WTC11 (cell line): ENCODE measurements at regions not wholly inside any gene's neighbourhood (a gene's known extent, or its start where the extent isn't known, plus 50 kb on each side); places are given as distances from the start of the nearest gene placed in this dataset.
A peak's percentile ranks its signal among the peaks of the same experiment; 100 is the strongest.

ENCODE experiments used
- ATAC-seq: fragments of 200-7000 bp; cut with Tn5 transposase; 2 replicates; pipeline ENCODE4 v1.10.0; 2021; ENCODE audit warnings: mild to moderate bottlenecking, moderate library complexity
- CTCF ChIA-PET: fragments of 300-600 bp; sonication (Branson Sonifier 250); formaldehyde crosslinking; loops from one replicate; lab custom pipeline; 2021; ENCODE audit warnings: antibody characterized with exemption; lab: Charles Lee
- POLR2A ChIA-PET: fragments of 350-600 bp; sonication (Branson Sonifier 250); formaldehyde crosslinking; loops from one replicate; lab custom pipeline; 2021; ENCODE audit warnings: antibody characterized with exemption; lab: Charles Lee
- DNase-seq: peaks from one replicate; pipeline ENCODE4 v3.0.0; 2021; ENCODE audit warnings: low spot score
- H3K27ac Mint-ChIP-seq: 2 replicates; pipeline ENCODE4 v1.8.0; 2021; ENCODE audit warnings: mixed read lengths
- H3K27me3 Mint-ChIP-seq: 2 replicates; pipeline ENCODE4 v1.8.0; 2021; ENCODE audit warnings: low read depth, mild to moderate bottlenecking, moderate library complexity, mixed read lengths
- H3K36me3 Mint-ChIP-seq: 2 replicates; pipeline ENCODE4 v1.8.0; 2021; ENCODE audit warnings: mixed read lengths
- H3K4me1 Mint-ChIP-seq: 2 replicates; pipeline ENCODE4 v1.8.0; 2022; ENCODE audit warnings: mixed read lengths
- H3K4me3 Mint-ChIP-seq: 2 replicates; pipeline ENCODE4 v1.8.0; 2021; ENCODE audit warnings: mild to moderate bottlenecking, moderate library complexity, mixed read lengths
- H3K9me3 Mint-ChIP-seq: 2 replicates; pipeline ENCODE4 v1.8.0; 2021; ENCODE audit warnings: mixed read lengths
- ATF1 ChIP-seq: sonication (generic); formaldehyde crosslinking; IDR thresholded peaks from 2 replicates; pipeline ENCODE4 v1.8.1; 2023; ENCODE audit warnings: mild to moderate bottlenecking, moderate library complexity, missing genetic modification reagents
- ATF3 ChIP-seq: sonication (generic); formaldehyde crosslinking; conservative IDR thresholded peaks from 2 replicates; pipeline ENCODE4 v1.8.1; 2022; ENCODE audit warnings: mild to moderate bottlenecking, missing genetic modification reagents
- ATF6 ChIP-seq: sonication (generic); formaldehyde crosslinking; IDR thresholded peaks from 2 replicates; pipeline ENCODE4 v1.8.1; 2023; ENCODE audit warnings: mild to moderate bottlenecking, missing genetic modification reagents
- ETV6 ChIP-seq: sonication (generic); formaldehyde crosslinking; IDR thresholded peaks from 2 replicates; pipeline ENCODE4 v1.8.1; 2022; ENCODE audit warnings: mild to moderate bottlenecking, missing genetic modification reagents
- GRHL2 ChIP-seq: fragments of 250-450 bp; sonication (Bioruptor Pico); IDR thresholded peaks from 2 replicates; pipeline ENCODE4 v1.8.0; 2022; ENCODE audit warnings: mild to moderate bottlenecking, moderate library complexity; ENCODE audit not compliant: insufficient replicate concordance, severe bottlenecking
- JUN ChIP-seq: sonication (generic); formaldehyde crosslinking; IDR thresholded peaks from 2 replicates; pipeline ENCODE4 v1.8.0; 2023; ENCODE audit warnings: mild to moderate bottlenecking, missing genetic modification reagents
- KAT7 ChIP-seq: sonication (generic); formaldehyde crosslinking; IDR thresholded peaks from 2 replicates; pipeline ENCODE4 v1.8.1; 2023; ENCODE audit warnings: missing genetic modification reagents, mild to moderate bottlenecking, borderline replicate concordance
- NFYB ChIP-seq: sonication (generic); formaldehyde crosslinking; conservative IDR thresholded peaks from 2 replicates; pipeline ENCODE4 v1.8.0; 2022; ENCODE audit warnings: low read depth, missing genetic modification reagents
- PREB ChIP-seq: sonication (generic); formaldehyde crosslinking; IDR thresholded peaks from 2 replicates; pipeline ENCODE4 v1.8.1; 2022; ENCODE audit warnings: mild to moderate bottlenecking, missing genetic modification reagents, moderate library complexity, borderline replicate concordance
- SMAD4 ChIP-seq: sonication (generic); formaldehyde crosslinking; IDR thresholded peaks from 2 replicates; pipeline ENCODE4 v1.8.0; 2022; ENCODE audit warnings: mild to moderate bottlenecking, missing genetic modification reagents
- ZNF232 ChIP-seq: sonication (generic); formaldehyde crosslinking; IDR thresholded peaks from 2 replicates; pipeline ENCODE4 v1.8.0; 2022; ENCODE audit warnings: mild to moderate bottlenecking, missing genetic modification reagents
- ZNF317 ChIP-seq: sonication (generic); formaldehyde crosslinking; IDR thresholded peaks from 2 replicates; pipeline ENCODE4 v1.8.1; 2023; ENCODE audit warnings: low read depth, mild to moderate bottlenecking, moderate library complexity, missing genetic modification reagents, borderline replicate concordance
- ZNF512 ChIP-seq: sonication (generic); formaldehyde crosslinking; IDR thresholded peaks from 2 replicates; pipeline ENCODE4 v1.8.1; 2022; ENCODE audit warnings: missing genetic modification reagents, borderline replicate concordance
- TF ChIP-seq, protein P1 (sequence below): sonication (generic); formaldehyde crosslinking; IDR thresholded peaks from 2 replicates; pipeline ENCODE4 v1.8.0; 2022; ENCODE audit warnings: mild to moderate bottlenecking, missing genetic modification reagents
- TF ChIP-seq, protein P2 (sequence below): fragments of 250-450 bp; sonication (Bioruptor Pico); IDR thresholded peaks from 2 replicates; pipeline ENCODE4 v1.9.0; 2021; ENCODE audit warnings: mild to moderate bottlenecking
- TF ChIP-seq, protein P3 (sequence below): sonication (generic); formaldehyde crosslinking; IDR thresholded peaks from 2 replicates; pipeline ENCODE4 v1.8.1; 2023; ENCODE audit warnings: mild to moderate bottlenecking, missing genetic modification reagents, borderline replicate concordance
- TF ChIP-seq, protein P4 (sequence below): sonication (generic); formaldehyde crosslinking; IDR thresholded peaks from 2 replicates; pipeline ENCODE4 v1.8.0; 2022; ENCODE audit warnings: mild to moderate bottlenecking, missing genetic modification reagents
- TF ChIP-seq, protein P5 (sequence below): fragments of 250-450 bp; sonication (Bioruptor Pico); IDR thresholded peaks from 2 replicates; pipeline ENCODE4 v1.9.0; 2021; ENCODE audit warnings: mild to moderate bottlenecking
- TF ChIP-seq, protein P6 (sequence below): sonication (generic); formaldehyde crosslinking; IDR thresholded peaks from 2 replicates; pipeline ENCODE4 v1.8.1; 2023; ENCODE audit warnings: mild to moderate bottlenecking, missing genetic modification reagents, moderate library complexity

DNA sequence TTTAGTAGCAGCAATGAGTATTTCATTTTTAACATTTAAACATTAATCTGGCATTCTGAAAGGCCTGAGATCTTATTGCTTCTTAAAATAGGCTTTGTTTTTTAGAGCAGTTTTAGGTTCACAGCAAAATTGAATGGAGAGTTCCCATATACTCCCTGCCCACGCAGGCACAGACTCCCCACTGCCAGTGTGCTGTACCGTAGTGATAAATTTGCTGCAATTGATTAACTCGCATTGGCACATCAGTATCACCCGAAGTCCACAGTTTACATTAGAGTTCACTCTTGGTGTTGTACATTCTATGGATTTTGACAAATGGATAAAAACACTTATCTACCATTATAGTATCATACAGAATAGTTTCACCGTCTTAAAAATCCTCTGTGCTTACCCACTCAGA, 71.8 kb upstream of the ERRFI1 start:
- TF ChIP-seq, protein P1, sequence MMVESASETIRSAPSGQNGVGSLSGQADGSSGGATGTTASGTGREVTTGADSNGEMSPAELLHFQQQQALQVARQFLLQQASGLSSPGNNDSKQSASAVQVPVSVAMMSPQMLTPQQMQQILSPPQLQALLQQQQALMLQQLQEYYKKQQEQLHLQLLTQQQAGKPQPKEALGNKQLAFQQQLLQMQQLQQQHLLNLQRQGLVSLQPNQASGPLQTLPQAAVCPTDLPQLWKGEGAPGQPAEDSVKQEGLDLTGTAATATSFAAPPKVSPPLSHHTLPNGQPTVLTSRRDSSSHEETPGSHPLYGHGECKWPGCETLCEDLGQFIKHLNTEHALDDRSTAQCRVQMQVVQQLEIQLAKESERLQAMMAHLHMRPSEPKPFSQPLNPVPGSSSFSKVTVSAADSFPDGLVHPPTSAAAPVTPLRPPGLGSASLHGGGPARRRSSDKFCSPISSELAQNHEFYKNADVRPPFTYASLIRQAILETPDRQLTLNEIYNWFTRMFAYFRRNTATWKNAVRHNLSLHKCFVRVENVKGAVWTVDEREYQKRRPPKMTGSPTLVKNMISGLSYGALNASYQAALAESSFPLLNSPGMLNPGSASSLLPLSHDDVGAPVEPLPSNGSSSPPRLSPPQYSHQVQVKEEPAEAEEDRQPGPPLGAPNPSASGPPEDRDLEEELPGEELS (CRISPR knock-in tag), result no peak
- TF ChIP-seq ATF3 (CRISPR knock-in tag), result no peak
- TF ChIP-seq SMAD4, result no peak
- no peak for TF ChIP-seq JUN
- TF ChIP-seq ATF6, result no peak
- TF ChIP-seq, protein P2, sequence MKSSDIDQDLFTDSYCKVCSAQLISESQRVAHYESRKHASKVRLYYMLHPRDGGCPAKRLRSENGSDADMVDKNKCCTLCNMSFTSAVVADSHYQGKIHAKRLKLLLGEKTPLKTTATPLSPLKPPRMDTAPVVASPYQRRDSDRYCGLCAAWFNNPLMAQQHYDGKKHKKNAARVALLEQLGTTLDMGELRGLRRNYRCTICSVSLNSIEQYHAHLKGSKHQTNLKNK, result no peak
- no peak for TF ChIP-seq KAT7 (CRISPR knock-in tag)
- TF ChIP-seq ATF1, result no peak
- TF ChIP-seq PREB (CRISPR knock-in tag), result no peak
- TF ChIP-seq, protein P3, sequence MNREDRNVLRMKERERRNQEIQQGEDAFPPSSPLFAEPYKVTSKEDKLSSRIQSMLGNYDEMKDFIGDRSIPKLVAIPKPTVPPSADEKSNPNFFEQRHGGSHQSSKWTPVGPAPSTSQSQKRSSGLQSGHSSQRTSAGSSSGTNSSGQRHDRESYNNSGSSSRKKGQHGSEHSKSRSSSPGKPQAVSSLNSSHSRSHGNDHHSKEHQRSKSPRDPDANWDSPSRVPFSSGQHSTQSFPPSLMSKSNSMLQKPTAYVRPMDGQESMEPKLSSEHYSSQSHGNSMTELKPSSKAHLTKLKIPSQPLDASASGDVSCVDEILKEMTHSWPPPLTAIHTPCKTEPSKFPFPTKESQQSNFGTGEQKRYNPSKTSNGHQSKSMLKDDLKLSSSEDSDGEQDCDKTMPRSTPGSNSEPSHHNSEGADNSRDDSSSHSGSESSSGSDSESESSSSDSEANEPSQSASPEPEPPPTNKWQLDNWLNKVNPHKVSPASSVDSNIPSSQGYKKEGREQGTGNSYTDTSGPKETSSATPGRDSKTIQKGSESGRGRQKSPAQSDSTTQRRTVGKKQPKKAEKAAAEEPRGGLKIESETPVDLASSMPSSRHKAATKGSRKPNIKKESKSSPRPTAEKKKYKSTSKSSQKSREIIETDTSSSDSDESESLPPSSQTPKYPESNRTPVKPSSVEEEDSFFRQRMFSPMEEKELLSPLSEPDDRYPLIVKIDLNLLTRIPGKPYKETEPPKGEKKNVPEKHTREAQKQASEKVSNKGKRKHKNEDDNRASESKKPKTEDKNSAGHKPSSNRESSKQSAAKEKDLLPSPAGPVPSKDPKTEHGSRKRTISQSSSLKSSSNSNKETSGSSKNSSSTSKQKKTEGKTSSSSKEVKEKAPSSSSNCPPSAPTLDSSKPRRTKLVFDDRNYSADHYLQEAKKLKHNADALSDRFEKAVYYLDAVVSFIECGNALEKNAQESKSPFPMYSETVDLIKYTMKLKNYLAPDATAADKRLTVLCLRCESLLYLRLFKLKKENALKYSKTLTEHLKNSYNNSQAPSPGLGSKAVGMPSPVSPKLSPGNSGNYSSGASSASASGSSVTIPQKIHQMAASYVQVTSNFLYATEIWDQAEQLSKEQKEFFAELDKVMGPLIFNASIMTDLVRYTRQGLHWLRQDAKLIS, result no peak
- no peak for TF ChIP-seq ZNF317 (CRISPR knock-in tag)
- no peak for TF ChIP-seq ETV6 (CRISPR knock-in tag)
- no peak for TF ChIP-seq ZNF512 (CRISPR knock-in tag)
- TF ChIP-seq, protein P4, sequence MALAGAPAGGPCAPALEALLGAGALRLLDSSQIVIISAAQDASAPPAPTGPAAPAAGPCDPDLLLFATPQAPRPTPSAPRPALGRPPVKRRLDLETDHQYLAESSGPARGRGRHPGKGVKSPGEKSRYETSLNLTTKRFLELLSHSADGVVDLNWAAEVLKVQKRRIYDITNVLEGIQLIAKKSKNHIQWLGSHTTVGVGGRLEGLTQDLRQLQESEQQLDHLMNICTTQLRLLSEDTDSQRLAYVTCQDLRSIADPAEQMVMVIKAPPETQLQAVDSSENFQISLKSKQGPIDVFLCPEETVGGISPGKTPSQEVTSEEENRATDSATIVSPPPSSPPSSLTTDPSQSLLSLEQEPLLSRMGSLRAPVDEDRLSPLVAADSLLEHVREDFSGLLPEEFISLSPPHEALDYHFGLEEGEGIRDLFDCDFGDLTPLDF, result no peak
- TF ChIP-seq ZNF232 (CRISPR knock-in tag), result no peak
- TF ChIP-seq, protein P5, sequence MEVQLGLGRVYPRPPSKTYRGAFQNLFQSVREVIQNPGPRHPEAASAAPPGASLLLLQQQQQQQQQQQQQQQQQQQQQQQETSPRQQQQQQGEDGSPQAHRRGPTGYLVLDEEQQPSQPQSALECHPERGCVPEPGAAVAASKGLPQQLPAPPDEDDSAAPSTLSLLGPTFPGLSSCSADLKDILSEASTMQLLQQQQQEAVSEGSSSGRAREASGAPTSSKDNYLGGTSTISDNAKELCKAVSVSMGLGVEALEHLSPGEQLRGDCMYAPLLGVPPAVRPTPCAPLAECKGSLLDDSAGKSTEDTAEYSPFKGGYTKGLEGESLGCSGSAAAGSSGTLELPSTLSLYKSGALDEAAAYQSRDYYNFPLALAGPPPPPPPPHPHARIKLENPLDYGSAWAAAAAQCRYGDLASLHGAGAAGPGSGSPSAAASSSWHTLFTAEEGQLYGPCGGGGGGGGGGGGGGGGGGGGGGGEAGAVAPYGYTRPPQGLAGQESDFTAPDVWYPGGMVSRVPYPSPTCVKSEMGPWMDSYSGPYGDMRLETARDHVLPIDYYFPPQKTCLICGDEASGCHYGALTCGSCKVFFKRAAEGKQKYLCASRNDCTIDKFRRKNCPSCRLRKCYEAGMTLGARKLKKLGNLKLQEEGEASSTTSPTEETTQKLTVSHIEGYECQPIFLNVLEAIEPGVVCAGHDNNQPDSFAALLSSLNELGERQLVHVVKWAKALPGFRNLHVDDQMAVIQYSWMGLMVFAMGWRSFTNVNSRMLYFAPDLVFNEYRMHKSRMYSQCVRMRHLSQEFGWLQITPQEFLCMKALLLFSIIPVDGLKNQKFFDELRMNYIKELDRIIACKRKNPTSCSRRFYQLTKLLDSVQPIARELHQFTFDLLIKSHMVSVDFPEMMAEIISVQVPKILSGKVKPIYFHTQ (CRISPR knock-in tag), result no peak
- TF ChIP-seq, protein P6, sequence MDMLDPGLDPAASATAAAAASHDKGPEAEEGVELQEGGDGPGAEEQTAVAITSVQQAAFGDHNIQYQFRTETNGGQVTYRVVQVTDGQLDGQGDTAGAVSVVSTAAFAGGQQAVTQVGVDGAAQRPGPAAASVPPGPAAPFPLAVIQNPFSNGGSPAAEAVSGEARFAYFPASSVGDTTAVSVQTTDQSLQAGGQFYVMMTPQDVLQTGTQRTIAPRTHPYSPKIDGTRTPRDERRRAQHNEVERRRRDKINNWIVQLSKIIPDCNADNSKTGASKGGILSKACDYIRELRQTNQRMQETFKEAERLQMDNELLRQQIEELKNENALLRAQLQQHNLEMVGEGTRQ (CRISPR knock-in tag), result no peak
- TF ChIP-seq NFYB (CRISPR knock-in tag), result no peak
- no peak for TF ChIP-seq GRHL2 (CRISPR knock-in tag)
- peaks cover 3% of the 10 kb centered on the region for H3K4me1 Mint-ChIP-seq
- no peaks in the 10 kb centered on the region for H3K36me3 Mint-ChIP-seq
- H3K27ac Mint-ChIP-seq, result peak overlapping the region; percentile 18; the same call in 1 of the 2 replicates
- CTCF ChIA-PET, result interaction anchor here (0.6 kb wide), 1 partner anchor 171 kb away, joined by 4 read pairs; no protein-coding TSS in a partner anchor
- no peak for DNase-seq
- no peak overlapping the region for H3K4me3 Mint-ChIP-seq
- H3K27me3 Mint-ChIP-seq, result no peaks in the 10 kb centered on the region
- POLR2A ChIA-PET, result no interaction called here
- ATAC-seq, result no peak
- H3K9me3 Mint-ChIP-seq, result no peaks in the 10 kb centered on the region
